GM12801 (cell line): ENCODE measurements at regions not wholly inside any gene's neighbourhood (a gene's known extent, or its start where the extent isn't known, plus 50 kb on each side); places are given as distances from the start of the nearest gene placed in this dataset.

Experiments
- CTCF ChIP-seq: IDR thresholded peaks from one replicate; pipeline ENCODE4 v1.5.1; 2011; ENCODE audit warnings: control low read depth; ENCODE audit not compliant: insufficient read length; ENCODE audit errors: extremely low read depth

GRCh38 chr17:79163071-79163470, 88.4 kb downstream of the ENGASE start:
- no peak for TF ChIP-seq CTCF

GRCh38 chr17:79162012-79162963, 87.7 kb downstream of the ENGASE start:
- no peak for TF ChIP-seq CTCF

GRCh38 chr17:79160980-79161636, 86.5 kb downstream of the ENGASE start:
- TF ChIP-seq CTCF: no peak

- no peak for TF ChIP-seq CTCF
These were observed 85.3 kb downstream of the ENGASE start for GRCh38 chr17:79159926-79160325.

GRCh38 chr17:79159471-79159870, 84.8 kb downstream of the ENGASE start:
- TF ChIP-seq CTCF: no peak

- no peak for TF ChIP-seq CTCF
These were observed 82.0 kb downstream of the ENGASE start for GRCh38 chr17:79156463-79157095.

- no peak for TF ChIP-seq CTCF
These were observed 81.1 kb downstream of the ENGASE start for GRCh38 chr17:79155701-79156100.
